ENCODE measurements at regions not wholly inside any gene's neighbourhood (a gene's known extent, or its start where the extent isn't known, plus 50 kb on each side); places are given as distances from the start of the nearest gene placed in this dataset.

GRCh38 chr13:105112561-105112960 lies 1422.9 kb downstream of the EFNB2 start:
- TF ChIP-seq FOXP2 (optimal IDR thresholded peaks at IDR 0.05; ENCODE audit: control extremely low read depth, extremely low read length, insufficient read depth) (no peak), POLR2AphosphoS5 (IDR thresholded peaks at IDR 0.05; ENCODE audit: borderline replicate concordance, low read depth, low read length) (no peak)

Measured in SK-N-MC (cell line).